Common myeloid progenitor, CD34-positive (primary cell): ENCODE measurements at regions not wholly inside any gene's neighbourhood (a gene's known extent, or its start where the extent isn't known, plus 50 kb on each side); places are given as distances from the start of the nearest gene placed in this dataset.

Experiments
- CTCF ChIA-PET: fragments of 350-600 bp; sonication (Branson Sonifier 250); formaldehyde crosslinking; loops from one replicate; lab custom pipeline; 2021; ENCODE audit warnings: antibody characterized with exemption; lab: Charles Lee
- POLR2A ChIA-PET: fragments of 350-600 bp; sonication (Branson Sonifier 250); formaldehyde crosslinking; loops from one replicate; lab custom pipeline; 2021; ENCODE audit warnings: antibody characterized with exemption; lab: Charles Lee
- DNase-seq, 3 donors: peaks; one replicate each; pipeline versions ENCODE4 v3.0.0 to v3.0.0-alpha.2; 2013
- H3K27ac ChIP-seq, 2 experiments: 1 replicate in 1 of 2; 2 replicates in 1 of 2; pipeline ENCODE4 v1.7.0; 2013; ENCODE audit warnings: inconsistent platforms in 2 of 2, low read length in 2 of 2, mild to moderate bottlenecking in 2 of 2, low read depth in 1 of 2, moderate library complexity in 1 of 2; ENCODE audit not compliant: severe bottlenecking in 2 of 2, insufficient read depth in 1 of 2, poor library complexity in 1 of 2
- H3K27me3 ChIP-seq, 5 experiments: replicated peaks in 2 of 5; 1 replicate in 3 of 5; 2 replicates in 2 of 5; pipeline versions ENCODE4 v1.6.1 to v1.7.0; 2013; ENCODE audit warnings: low read length in 4 of 5, mild to moderate bottlenecking in 2 of 5, moderate library complexity in 2 of 5, inconsistent platforms in 1 of 5; ENCODE audit not compliant: insufficient read depth in 5 of 5, control insufficient read depth in 4 of 5
- H3K36me3 ChIP-seq, 4 experiments: 1 replicate in 2 of 4; 2 replicates in 2 of 4; pipeline versions ENCODE4 v1.6.1 to v1.7.0; 2013; ENCODE audit warnings: low read length in 3 of 4, control low read depth in 1 of 4, mild to moderate bottlenecking in 1 of 4; ENCODE audit not compliant: control insufficient read depth in 4 of 4, insufficient read depth in 4 of 4
- H3K4me1 ChIP-seq, 4 experiments: 1 replicate in 3 of 4; 2 replicates in 1 of 4; pipeline versions ENCODE4 v1.6.1 to v1.7.1; 2013; ENCODE audit warnings: low read length in 3 of 4, mild to moderate bottlenecking in 3 of 4, control low read depth in 1 of 4, inconsistent platforms in 1 of 4, moderate library complexity in 1 of 4; ENCODE audit not compliant: control insufficient read depth in 4 of 4, insufficient read depth in 4 of 4; ENCODE audit errors: control extremely low read depth in 1 of 4
- H3K4me3 ChIP-seq, 7 experiments: 1 replicate in 4 of 7; 2 replicates in 3 of 7; pipeline versions ENCODE4 v1.5.1 to v1.7.0; 2013; ENCODE audit warnings: mild to moderate bottlenecking in 7 of 7, low read length in 6 of 7, moderate library complexity in 6 of 7, inconsistent platforms in 2 of 7, low read depth in 2 of 7, control low read depth in 1 of 7; ENCODE audit not compliant: insufficient read depth in 4 of 7, control insufficient read depth in 1 of 7; ENCODE audit errors: extremely low read depth in 1 of 7
- H3K9me3 ChIP-seq, 5 experiments: 1 replicate in 4 of 5; 2 replicates in 1 of 5; pipeline versions ENCODE4 v1.6.1 to v1.7.1; 2013; ENCODE audit warnings: low read length in 4 of 5, mild to moderate bottlenecking in 2 of 5, inconsistent platforms in 1 of 5, low read depth in 1 of 5, moderate library complexity in 1 of 5; ENCODE audit not compliant: control insufficient read depth in 4 of 5, insufficient read depth in 2 of 5; ENCODE audit errors: control extremely low read depth in 1 of 5
- WGBS: methylation state at CpG from one replicate; pipeline ENCODE4 v1.1.5; 2013; ENCODE audit not compliant: insufficient coverage; 5-methylcytosine and 5-hydroxymethylcytosine counted together

DNA sequence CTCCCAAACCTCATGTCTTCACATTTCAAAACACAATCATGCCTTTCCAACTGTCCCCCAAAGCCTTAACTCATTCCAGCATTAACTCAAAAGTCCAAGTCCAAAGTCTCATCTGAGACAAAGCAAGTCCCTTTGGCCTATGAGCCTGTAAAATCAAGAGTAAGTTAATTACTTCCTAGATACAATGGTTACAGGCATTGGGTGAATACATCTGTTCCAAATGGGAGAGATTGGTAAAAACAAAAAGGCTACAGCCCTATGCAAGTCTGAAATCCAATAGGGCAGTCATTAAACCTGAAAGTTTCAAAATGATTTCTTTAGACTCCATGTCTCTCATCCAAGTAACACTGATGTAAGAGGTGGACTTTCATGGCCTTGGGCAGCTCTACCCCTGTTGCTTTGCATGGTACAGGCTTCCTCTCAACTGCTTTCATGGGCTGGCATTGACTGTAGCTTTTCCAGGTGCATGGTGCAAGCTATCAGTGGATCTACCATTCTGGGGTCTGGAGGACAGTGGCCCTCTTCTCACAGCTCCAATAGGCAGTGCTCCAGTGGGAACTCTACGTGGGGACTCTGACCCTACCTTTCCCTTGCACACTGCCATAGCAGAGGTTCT, 55.0 kb upstream of the PLSCR4 start:
- CTCF ChIA-PET, result no interaction called here
- no peak for DNase-seq
- peaks cover 0 to 2% (median 0%) of the 10 kb centered on the region in 5 experiments for H3K9me3 ChIP-seq
- no peak overlapping the region for H3K27ac ChIP-seq
- no peak overlapping the region for H3K4me3 ChIP-seq
- 100% methylated on average over 1 of the region's 1 CpG for WGBS
- H3K27me3 ChIP-seq, result no peaks in the 10 kb centered on the region
- H3K4me1 ChIP-seq, result peaks cover 0 to 10% (median 3%) of the 10 kb centered on the region in 4 experiments
- POLR2A ChIA-PET, result no interaction called here
- no peaks in the 10 kb centered on the region for H3K36me3 ChIP-seq

GRCh38 chr3:146300768-146301167, 49.9 kb upstream of the PLSCR4 start:
- no peak overlapping the region for H3K4me3 ChIP-seq
- H3K27me3 ChIP-seq, result no peaks in the 10 kb centered on the region
- H3K9me3 ChIP-seq, result no peaks in the 10 kb centered on the region
- WGBS, result 100% methylated on average over 1 of the region's 1 CpG
- ChIA-PET POLR2A (no interaction called here), CTCF (interaction anchor here (0.6 kb wide), 1 partner anchor 123 kb away, joined by 4 read pairs; no protein-coding TSS in a partner anchor)
- peaks cover 0 to 5% (median 0%) of the 10 kb centered on the region in 4 experiments for H3K4me1 ChIP-seq
- H3K36me3 ChIP-seq, result no peaks in the 10 kb centered on the region
- H3K27ac ChIP-seq, result no peak overlapping the region
- DNase-seq, result no peak
